ENCODE measurements at regions not wholly inside any gene's neighbourhood (a gene's known extent, or its start where the extent isn't known, plus 50 kb on each side); places are given as distances from the start of the nearest gene placed in this dataset.

DNA sequence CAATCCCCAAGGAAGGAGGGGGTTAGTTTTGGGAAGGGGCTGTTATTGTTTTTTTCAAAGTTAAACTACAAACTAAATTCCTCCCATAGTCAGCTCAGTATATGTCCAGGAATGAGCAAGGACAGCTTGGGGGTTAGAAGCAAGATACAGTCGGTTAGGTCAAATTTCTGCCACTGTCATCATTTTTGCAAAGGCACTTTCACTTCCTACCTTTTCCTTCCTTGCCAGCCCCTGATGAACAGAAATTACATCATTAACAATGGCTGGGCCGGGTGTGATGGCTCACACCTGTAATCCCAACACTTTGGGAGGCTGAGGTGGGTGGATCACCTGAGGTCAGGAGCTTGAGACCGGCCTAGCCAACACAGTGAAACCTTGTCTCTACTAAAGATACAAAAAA is 51.5 kb upstream of the HRH2 start:
- Mint-ChIP-seq H3K4me3 (no peak overlapping the region), H3K27me3 (ENCODE audit: low read depth) (peaks cover 7% of the 10 kb centered on the region), H3K4me1 (ENCODE audit: low read depth) (peaks cover 9% of the 10 kb centered on the region), H3K9me3 (no peaks in the 10 kb centered on the region), H3K36me3 (ENCODE audit: insufficient read depth) (no peaks in the 10 kb centered on the region)
- DNase-seq, result no peak
- no peak for ATAC-seq
